Calu3 (cell line): ENCODE measurements at regions not wholly inside any gene's neighbourhood (a gene's known extent, or its start where the extent isn't known, plus 50 kb on each side); places are given as distances from the start of the nearest gene placed in this dataset.
A peak's percentile ranks its signal among the peaks of the same experiment; 100 is the strongest.

Experiments used
- BruUV-seq: library from RNA; stranded (reverse); fragments of 400-500 nt; replicated peaks from 2 replicates; lab custom pipeline; 2021; lab: Mats Ljungman, UMichigan
- CTCF ChIA-PET: fragments of 300-600 bp; sonication (Branson Sonifier 250); formaldehyde crosslinking; loops from one replicate; lab custom pipeline; 2022; ENCODE audit warnings: antibody characterized with exemption; lab: Charles Lee
- DNase-seq: peaks from one replicate; pipeline ENCODE4 v3.0.0; 2022
- H3K27ac Mint-ChIP-seq: one replicate; pipeline ENCODE4 v1.8.0; 2022; ENCODE audit warnings: mixed read lengths; ENCODE audit not compliant: unreplicated experiment
- H3K27me3 Mint-ChIP-seq: one replicate; pipeline ENCODE4 v1.8.0; 2022; ENCODE audit warnings: mixed read lengths; ENCODE audit not compliant: unreplicated experiment
- H3K36me3 Mint-ChIP-seq: one replicate; pipeline ENCODE4 v1.8.0; 2022; ENCODE audit warnings: mild to moderate bottlenecking, moderate library complexity, mixed read lengths; ENCODE audit not compliant: insufficient read depth, unreplicated experiment
- H3K4me1 Mint-ChIP-seq: one replicate; pipeline ENCODE4 v1.8.0; 2022; ENCODE audit warnings: mild to moderate bottlenecking, low read depth, mixed read lengths; ENCODE audit not compliant: unreplicated experiment
- H3K4me3 Mint-ChIP-seq: one replicate; pipeline ENCODE4 v1.8.0; 2022; ENCODE audit warnings: mild to moderate bottlenecking, low read depth, moderate library complexity, mixed read lengths; ENCODE audit not compliant: unreplicated experiment
- H3K9me3 Mint-ChIP-seq: one replicate; pipeline ENCODE4 v1.8.0; 2022; ENCODE audit warnings: low read depth, mixed read lengths; ENCODE audit not compliant: unreplicated experiment
- intact Hi-C: fragments of 100-400 bp; cut with micrococcal nuclease; formaldehyde crosslinking; loops from one replicate; pipeline ENCODE4 v1.10.0; 2022; ENCODE audit not compliant: unreplicated experiment
- TF ChIP-seq, protein P1 (sequence below): fragments of 200-600 bp; IDR thresholded peaks from one replicate; pipeline ENCODE4 v1.8.0; 2022; ENCODE audit warnings: antibody characterized with exemption; ENCODE audit not compliant: unreplicated experiment

DNA sequence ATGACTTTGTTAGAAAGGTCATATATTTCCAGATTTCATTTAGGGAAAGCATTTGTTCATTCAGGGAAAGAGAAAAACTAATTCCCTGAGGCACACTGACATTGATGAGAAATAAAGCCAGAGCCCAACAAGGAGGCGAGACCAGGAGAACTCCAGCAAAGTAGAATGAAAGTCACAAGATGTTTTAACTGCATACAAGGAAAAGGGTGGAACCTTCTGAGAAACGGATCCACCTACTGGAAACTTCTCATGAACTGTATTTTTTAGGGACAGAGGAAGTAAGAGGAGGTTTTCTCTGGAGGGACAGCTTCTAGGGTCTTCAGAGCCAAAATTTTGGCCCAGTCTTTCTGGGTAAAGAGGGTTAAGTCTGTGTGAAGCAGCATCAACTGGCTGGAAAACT is 548.2 kb upstream of the PIK3C3 start:
- CTCF ChIA-PET = no interaction called here
- TF ChIP-seq, protein P1, sequence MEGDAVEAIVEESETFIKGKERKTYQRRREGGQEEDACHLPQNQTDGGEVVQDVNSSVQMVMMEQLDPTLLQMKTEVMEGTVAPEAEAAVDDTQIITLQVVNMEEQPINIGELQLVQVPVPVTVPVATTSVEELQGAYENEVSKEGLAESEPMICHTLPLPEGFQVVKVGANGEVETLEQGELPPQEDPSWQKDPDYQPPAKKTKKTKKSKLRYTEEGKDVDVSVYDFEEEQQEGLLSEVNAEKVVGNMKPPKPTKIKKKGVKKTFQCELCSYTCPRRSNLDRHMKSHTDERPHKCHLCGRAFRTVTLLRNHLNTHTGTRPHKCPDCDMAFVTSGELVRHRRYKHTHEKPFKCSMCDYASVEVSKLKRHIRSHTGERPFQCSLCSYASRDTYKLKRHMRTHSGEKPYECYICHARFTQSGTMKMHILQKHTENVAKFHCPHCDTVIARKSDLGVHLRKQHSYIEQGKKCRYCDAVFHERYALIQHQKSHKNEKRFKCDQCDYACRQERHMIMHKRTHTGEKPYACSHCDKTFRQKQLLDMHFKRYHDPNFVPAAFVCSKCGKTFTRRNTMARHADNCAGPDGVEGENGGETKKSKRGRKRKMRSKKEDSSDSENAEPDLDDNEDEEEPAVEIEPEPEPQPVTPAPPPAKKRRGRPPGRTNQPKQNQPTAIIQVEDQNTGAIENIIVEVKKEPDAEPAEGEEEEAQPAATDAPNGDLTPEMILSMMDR = no peak
- Mint-ChIP-seq H3K4me1 (no peaks in the 10 kb centered on the region), H3K36me3 (no peaks in the 10 kb centered on the region), H3K27ac (no peak overlapping the region), H3K4me3 (no peak overlapping the region), H3K27me3 (no peaks in the 10 kb centered on the region), H3K9me3 (peaks cover 8% of the 10 kb centered on the region)
- no peak for DNase-seq
- no TSS peak for BruUV-seq
- intact Hi-C loops = loop anchor here (10.0 kb wide), 1 partner anchor 498 kb away; no protein-coding TSS in a partner anchor

DNA sequence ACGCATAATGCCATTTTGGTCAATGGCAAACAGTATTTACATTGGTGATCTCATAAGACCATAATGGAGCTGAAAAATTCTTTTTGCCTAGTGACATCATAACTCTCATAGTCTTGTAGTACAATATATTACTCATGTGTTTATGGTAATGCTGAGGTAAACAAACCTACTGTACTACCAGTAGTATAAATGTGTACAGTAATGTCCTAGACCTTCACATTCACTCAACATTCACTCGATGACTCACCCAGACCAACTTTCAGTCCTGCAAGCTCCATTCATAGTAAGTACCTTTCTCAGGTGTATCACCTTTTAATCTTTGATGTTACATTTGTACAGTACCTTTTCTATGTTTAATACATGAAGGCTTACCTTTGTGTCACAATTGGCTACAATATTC is 558.2 kb upstream of the PIK3C3 start:
- no peak for DNase-seq
- Mint-ChIP-seq H3K36me3 (no peaks in the 10 kb centered on the region), H3K4me3 (no peak overlapping the region), H3K27me3 (no peaks in the 10 kb centered on the region), H3K9me3 (peaks cover 4% of the 10 kb centered on the region), H3K27ac (no peak overlapping the region), H3K4me1 (no peaks in the 10 kb centered on the region)
- intact Hi-C loops = no loop called here
- CTCF ChIA-PET = no interaction called here
- BruUV-seq = no TSS peak
- TF ChIP-seq, protein P1 = no peak

DNA sequence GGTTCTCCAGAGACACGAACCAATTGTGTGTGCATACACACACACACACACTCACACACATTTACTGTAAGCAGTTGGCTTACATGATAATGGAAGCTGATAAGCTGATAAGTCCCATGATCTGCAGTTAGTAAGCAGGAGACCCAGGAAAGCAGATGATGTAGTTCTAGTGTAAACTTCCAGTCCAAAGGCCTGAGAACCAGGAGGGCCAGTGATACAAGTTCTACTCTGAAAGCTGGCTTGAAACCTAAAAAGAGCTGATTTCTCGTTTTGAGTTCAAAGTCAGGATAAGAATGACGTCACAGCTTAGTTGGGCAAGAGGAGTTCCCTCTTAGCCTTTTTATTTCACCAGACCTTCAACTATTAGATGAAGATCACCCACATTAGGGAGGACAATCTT is 558.8 kb upstream of the PIK3C3 start:
- H3K36me3 Mint-ChIP-seq = no peaks in the 10 kb centered on the region
- BruUV-seq = no TSS peak
- H3K4me1 Mint-ChIP-seq = no peaks in the 10 kb centered on the region
- TF ChIP-seq, protein P1 = no peak
- peaks cover 4% of the 10 kb centered on the region for H3K9me3 Mint-ChIP-seq
- H3K27me3 Mint-ChIP-seq = no peaks in the 10 kb centered on the region
- H3K4me3 Mint-ChIP-seq = no peak overlapping the region
- DNase-seq = no peak
- CTCF ChIA-PET = no interaction called here
- H3K27ac Mint-ChIP-seq = no peak overlapping the region
- intact Hi-C loops = no loop called here

DNA sequence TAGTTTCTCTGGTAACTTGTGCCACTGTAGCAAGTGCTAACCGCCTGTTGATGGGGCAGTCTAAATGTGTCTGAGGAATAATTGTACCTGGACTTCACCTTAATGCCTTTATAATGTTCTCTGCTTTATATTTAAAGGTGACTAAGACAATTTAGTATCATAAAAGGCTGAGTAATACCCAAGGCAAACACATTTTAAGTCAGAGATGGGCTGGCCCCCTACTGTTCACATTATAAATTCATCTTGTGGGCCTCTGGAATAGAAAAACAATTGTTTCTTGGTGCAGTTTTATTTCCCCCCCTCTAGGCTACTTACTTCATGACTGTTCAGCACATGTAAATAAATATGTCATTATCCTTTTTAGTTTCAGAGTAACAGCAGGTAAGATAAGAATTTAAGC is 559.3 kb upstream of the PIK3C3 start:
- H3K4me1 Mint-ChIP-seq = no peaks in the 10 kb centered on the region
- H3K27ac Mint-ChIP-seq = no peak overlapping the region
- peaks cover 4% of the 10 kb centered on the region for H3K9me3 Mint-ChIP-seq
- CTCF ChIA-PET = no interaction called here
- no peaks in the 10 kb centered on the region for H3K36me3 Mint-ChIP-seq
- TF ChIP-seq, protein P1 = peak; percentile 11
- H3K4me3 Mint-ChIP-seq = no peak overlapping the region
- DNase-seq = no peak
- no TSS peak for BruUV-seq
- no peaks in the 10 kb centered on the region for H3K27me3 Mint-ChIP-seq
- intact Hi-C loops = no loop called here
